Mammary epithelial cell (primary cell): ENCODE measurements at regions not wholly inside any gene's neighbourhood (a gene's known extent, or its start where the extent isn't known, plus 50 kb on each side); places are given as distances from the start of the nearest gene placed in this dataset.

Experiments used
- CTCF ChIP-seq, 2 donors: IDR thresholded peaks in 1 of 2; conservative IDR thresholded peaks in 1 of 2; 2 replicates each; pipeline ENCODE4 v1.5.1; 2011 to 2012; ENCODE audit warnings: inconsistent platforms in 2 of 2, low read length in 2 of 2, mild to moderate bottlenecking in 2 of 2, control low read depth in 1 of 2, low read depth in 1 of 2; ENCODE audit not compliant: insufficient read depth in 1 of 2; ENCODE audit errors: extremely low read depth in 1 of 2
- EZH2 ChIP-seq: IDR thresholded peaks from 2 replicates; pipeline ENCODE4 v1.6.1; 2012; ENCODE audit warnings: low read length, inconsistent platforms, borderline replicate concordance

- no peak for TF ChIP-seq CTCF (conservative IDR thresholded peaks at IDR 0.05 in 1 of 2, IDR thresholded peaks at IDR 0.05 in 1 of 2; ENCODE audit: extremely low read depth in 1 of 2, insufficient read depth in 1 of 2, low read depth in 1 of 2, low read length in 2 of 2)
- TF ChIP-seq EZH2 = no peak
Observed at GRCh38 chr20:16816192-16816591, 68.0 kb downstream of the OTOR start.
